ENCODE measurements at regions not wholly inside any gene's neighbourhood (a gene's known extent, or its start where the extent isn't known, plus 50 kb on each side); places are given as distances from the start of the nearest gene placed in this dataset.
"Not testable (repeated sequence)": the region's sequence is repeated elsewhere in the genome, so short reads cannot be mapped to it uniquely, and the experiment has no call there.

GRCh38 chr15:77840991-77841775, 208.5 kb upstream of the LINGO1 start:
- Histone ChIP-seq H3K4me3 (ENCODE audit: insufficient read depth, low read depth, low read length) (no peak overlapping the region), H3K27me3 (ENCODE audit: control insufficient read depth, insufficient read depth, low read length) (no peaks in the 10 kb centered on the region; the same call in 1 of the 2 replicates), H3K36me3 (replicated peaks; ENCODE audit: control insufficient read depth, insufficient read depth, low read length) (no peaks in the 10 kb centered on the region)
- DNase-seq = no peak

GRCh38 chr15:77839970-77840905, 207.5 kb upstream of the LINGO1 start:
- Histone ChIP-seq H3K36me3 (replicated peaks; ENCODE audit: control insufficient read depth, insufficient read depth, low read length) (no peaks in the 10 kb centered on the region), H3K4me3 (ENCODE audit: insufficient read depth, low read depth, low read length) (no peak overlapping the region), H3K27me3 (ENCODE audit: control insufficient read depth, insufficient read depth, low read length) (no peaks in the 10 kb centered on the region; the same call in 1 of the 2 replicates)
- no peak for DNase-seq

GRCh38 chr15:77839456-77839855, 206.7 kb upstream of the LINGO1 start:
- no peak overlapping the region for H3K4me3 ChIP-seq (ENCODE audit: insufficient read depth, low read depth, low read length)
- H3K27me3 ChIP-seq (ENCODE audit: control insufficient read depth, insufficient read depth, low read length) = no peaks in the 10 kb centered on the region; the same call in 1 of the 2 replicates
- DNase-seq = no peak
- no peaks in the 10 kb centered on the region for H3K36me3 ChIP-seq (replicated peaks; ENCODE audit: control insufficient read depth, insufficient read depth, low read length)

- H3K36me3 ChIP-seq (replicated peaks; ENCODE audit: control insufficient read depth, insufficient read depth, low read length) = no peaks in the 10 kb centered on the region
- no peaks in the 10 kb centered on the region; the same call in 1 of the 2 replicates for H3K27me3 ChIP-seq (ENCODE audit: control insufficient read depth, insufficient read depth, low read length)
- no peak for DNase-seq
- H3K4me3 ChIP-seq (ENCODE audit: insufficient read depth, low read depth, low read length) = no peak overlapping the region
Measured at GRCh38 chr15:77838595-77838994, 205.9 kb upstream of the LINGO1 start.

- Histone ChIP-seq H3K4me3 (ENCODE audit: insufficient read depth, low read depth, low read length) (no peak overlapping the region), H3K27me3 (ENCODE audit: control insufficient read depth, insufficient read depth, low read length) (no peaks in the 10 kb centered on the region; the same call in 1 of the 2 replicates), H3K36me3 (replicated peaks; ENCODE audit: control insufficient read depth, insufficient read depth, low read length) (no peaks in the 10 kb centered on the region)
- no peak for DNase-seq
Measured at GRCh38 chr15:77838061-77838460, 205.3 kb upstream of the LINGO1 start.

GRCh38 chr15:77837649-77838025, 204.9 kb upstream of the LINGO1 start:
- no peak for DNase-seq
- Histone ChIP-seq H3K36me3 (replicated peaks; ENCODE audit: control insufficient read depth, insufficient read depth, low read length) (no peaks in the 10 kb centered on the region), H3K4me3 (ENCODE audit: insufficient read depth, low read depth, low read length) (no peak overlapping the region), H3K27me3 (ENCODE audit: control insufficient read depth, insufficient read depth, low read length) (no peaks in the 10 kb centered on the region; the same call in 1 of the 2 replicates)

GRCh38 chr15:77836906-77837648, 204.4 kb upstream of the LINGO1 start:
- DNase-seq = no peak
- Histone ChIP-seq H3K27me3 (ENCODE audit: control insufficient read depth, insufficient read depth, low read length) (no peaks in the 10 kb centered on the region; the same call in 1 of the 2 replicates), H3K4me3 (ENCODE audit: insufficient read depth, low read depth, low read length) (no peak overlapping the region), H3K36me3 (replicated peaks; ENCODE audit: control insufficient read depth, insufficient read depth, low read length) (no peaks in the 10 kb centered on the region)

GRCh38 chr15:77836121-77836692, 203.5 kb upstream of the LINGO1 start:
- DNase-seq = peak; percentile 95
- Histone ChIP-seq H3K27me3 (ENCODE audit: control insufficient read depth, insufficient read depth, low read length) (no peaks in the 10 kb centered on the region; the same call in 1 of the 2 replicates), H3K4me3 (ENCODE audit: insufficient read depth, low read depth, low read length) (no peak overlapping the region), H3K36me3 (replicated peaks; ENCODE audit: control insufficient read depth, insufficient read depth, low read length) (no peaks in the 10 kb centered on the region)

- no peaks in the 10 kb centered on the region for H3K36me3 ChIP-seq (replicated peaks; ENCODE audit: control insufficient read depth, insufficient read depth, low read length)
- no peak for DNase-seq
- H3K27me3 ChIP-seq (ENCODE audit: control insufficient read depth, insufficient read depth, low read length) = no peaks in the 10 kb centered on the region; the same call in 1 of the 2 replicates
- H3K4me3 ChIP-seq (ENCODE audit: insufficient read depth, low read depth, low read length) = no peak overlapping the region
Measured at GRCh38 chr15:77834276-77834990, 201.7 kb upstream of the LINGO1 start.

- Histone ChIP-seq H3K36me3 (replicated peaks; ENCODE audit: control insufficient read depth, insufficient read depth, low read length) (no peaks in the 10 kb centered on the region), H3K4me3 (ENCODE audit: insufficient read depth, low read depth, low read length) (no peak overlapping the region), H3K27me3 (ENCODE audit: control insufficient read depth, insufficient read depth, low read length) (no peaks in the 10 kb centered on the region; the same call in 1 of the 2 replicates)
- no peak for DNase-seq
Measured at GRCh38 chr15:77832874-77833273, 200.2 kb upstream of the LINGO1 start.

- Histone ChIP-seq H3K36me3 (replicated peaks; ENCODE audit: control insufficient read depth, insufficient read depth, low read length) (no peaks in the 10 kb centered on the region), H3K4me3 (ENCODE audit: insufficient read depth, low read depth, low read length) (no peak overlapping the region), H3K27me3 (ENCODE audit: control insufficient read depth, insufficient read depth, low read length) (no peaks in the 10 kb centered on the region)
- DNase-seq = no peak
Measured at GRCh38 chr15:77831986-77832385, 199.3 kb upstream of the LINGO1 start.

GRCh38 chr15:77830051-77830468, 197.3 kb upstream of the LINGO1 start:
- no peak for DNase-seq
- Histone ChIP-seq H3K4me3 (ENCODE audit: insufficient read depth, low read depth, low read length) (no peak overlapping the region), H3K27me3 (ENCODE audit: control insufficient read depth, insufficient read depth, low read length) (no peaks in the 10 kb centered on the region), H3K36me3 (replicated peaks; ENCODE audit: control insufficient read depth, insufficient read depth, low read length) (no peaks in the 10 kb centered on the region)

- not testable (repeated sequence) for H3K4me3 ChIP-seq (ENCODE audit: insufficient read depth, low read depth, low read length); DNase-seq; H3K27me3 ChIP-seq (ENCODE audit: control insufficient read depth, insufficient read depth, low read length); H3K36me3 ChIP-seq (replicated peaks; ENCODE audit: control insufficient read depth, insufficient read depth, low read length)
Measured at GRCh38 chr15:77829331-77829730, 196.6 kb upstream of the LINGO1 start.
